ENCODE measurements at regions not wholly inside any gene's neighbourhood (a gene's known extent, or its start where the extent isn't known, plus 50 kb on each side); places are given as distances from the start of the nearest gene placed in this dataset.

GRCh38 chr1:198910816-198911215 is 272.0 kb downstream of the PTPRC start:
- no peaks in the 10 kb centered on the region for H3K9me3 ChIP-seq (ENCODE audit: control insufficient read depth in 2 of 2, insufficient read depth in 1 of 2, low read depth in 1 of 2, low read length in 1 of 2)
- no peak overlapping the region for H3K27ac ChIP-seq (ENCODE audit: low read depth in 1 of 3, low read length in 2 of 3)
- WGBS, 3 donors = 59 to 82% (median 70%) methylated on average over 2 of the region's 2 CpGs
- no peak for DNase-seq
- peaks cover 0 to 2% (median 0%) of the 10 kb centered on the region in 3 donors for H3K27me3 ChIP-seq (ENCODE audit: control insufficient read depth in 3 of 3, insufficient read depth in 3 of 3, low read length in 3 of 3)
- no peak overlapping the region for H3K4me3 ChIP-seq (ENCODE audit: low read depth in 1 of 3, low read length in 3 of 3)
- FAIRE-seq = no peak
- H3K36me3 ChIP-seq (ENCODE audit: control insufficient read depth in 3 of 3, insufficient read depth in 2 of 3, low read depth in 1 of 3, low read length in 3 of 3) = no peaks in the 10 kb centered on the region
- H3K4me1 ChIP-seq (ENCODE audit: control insufficient read depth in 3 of 3, insufficient read depth in 2 of 3, low read depth in 1 of 3, low read length in 2 of 3) = no peaks in the 10 kb centered on the region

DNA sequence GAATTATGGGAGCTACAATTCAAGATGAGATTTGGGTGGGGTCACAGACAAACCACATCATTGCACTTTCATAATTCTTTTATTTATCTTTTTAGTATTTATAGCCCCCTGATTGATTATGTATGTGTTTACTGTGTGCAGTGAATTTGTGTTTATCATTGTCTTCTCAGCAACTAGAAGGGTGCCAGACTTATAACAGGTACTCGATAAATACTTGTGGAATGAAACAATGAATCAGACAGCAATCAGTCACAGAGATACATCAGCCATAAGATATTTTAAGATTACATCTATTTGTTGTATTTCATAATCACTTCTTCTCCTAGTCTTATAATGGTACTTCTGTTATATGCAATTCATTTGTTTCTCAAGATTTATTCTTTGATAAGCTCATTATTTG is 273.2 kb downstream of the PTPRC start:
- H3K27ac ChIP-seq (ENCODE audit: low read depth in 1 of 3, low read length in 2 of 3) = no peak overlapping the region
- no peaks in the 10 kb centered on the region for H3K4me1 ChIP-seq (ENCODE audit: control insufficient read depth in 3 of 3, insufficient read depth in 2 of 3, low read depth in 1 of 3, low read length in 2 of 3)
- H3K27me3 ChIP-seq (ENCODE audit: control insufficient read depth in 3 of 3, insufficient read depth in 3 of 3, low read length in 3 of 3) = peaks cover 0 to 2% (median 0%) of the 10 kb centered on the region in 3 donors
- DNase-seq (no peak), FAIRE-seq (no peak)
- H3K4me3 ChIP-seq (ENCODE audit: low read depth in 1 of 3, low read length in 3 of 3) = no peak overlapping the region
- 80 to 96% (median 95%) methylated on average over 1 of the region's 1 CpG for WGBS, 3 donors
- no peaks in the 10 kb centered on the region for H3K36me3 ChIP-seq (ENCODE audit: control insufficient read depth in 3 of 3, insufficient read depth in 2 of 3, low read depth in 1 of 3, low read length in 3 of 3)
- no peaks in the 10 kb centered on the region for H3K9me3 ChIP-seq (ENCODE audit: control insufficient read depth in 2 of 2, insufficient read depth in 1 of 2, low read depth in 1 of 2, low read length in 1 of 2)

DNA sequence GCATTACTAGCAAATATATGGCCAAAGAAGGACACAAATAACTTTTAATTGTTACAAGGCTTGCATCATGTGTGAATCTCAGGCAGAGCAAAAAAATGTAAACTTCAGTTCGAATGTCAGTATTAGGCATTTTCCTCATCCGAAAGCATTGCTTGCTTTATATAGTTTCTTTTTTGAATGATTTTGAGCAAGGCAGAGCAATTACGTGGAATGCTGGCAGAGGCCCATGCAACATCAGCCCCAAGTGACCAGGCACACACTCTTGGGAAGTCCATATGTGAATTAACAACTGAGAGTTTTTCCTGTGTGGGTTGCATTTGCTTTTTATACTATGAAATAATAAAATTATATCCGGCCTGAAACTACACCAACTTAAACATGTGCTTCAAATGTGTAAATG is 274.8 kb downstream of the PTPRC start:
- H3K27ac ChIP-seq (ENCODE audit: low read depth in 1 of 3, low read length in 2 of 3) = no peak overlapping the region
- H3K4me1 ChIP-seq (ENCODE audit: control insufficient read depth in 3 of 3, insufficient read depth in 2 of 3, low read depth in 1 of 3, low read length in 2 of 3) = no peaks in the 10 kb centered on the region
- no peak overlapping the region for H3K4me3 ChIP-seq (ENCODE audit: low read depth in 1 of 3, low read length in 3 of 3)
- no peak for FAIRE-seq
- 60 to 84% (median 81%) methylated on average over 4 of the region's 4 CpGs for WGBS, 3 donors
- no peaks in the 10 kb centered on the region for H3K36me3 ChIP-seq (ENCODE audit: control insufficient read depth in 3 of 3, insufficient read depth in 2 of 3, low read depth in 1 of 3, low read length in 3 of 3)
- DNase-seq = no peak
- no peaks in the 10 kb centered on the region for H3K9me3 ChIP-seq (ENCODE audit: control insufficient read depth in 2 of 2, insufficient read depth in 1 of 2, low read depth in 1 of 2, low read length in 1 of 2)
- H3K27me3 ChIP-seq (ENCODE audit: control insufficient read depth in 3 of 3, insufficient read depth in 3 of 3, low read length in 3 of 3) = peaks cover 0 to 2% (median 0%) of the 10 kb centered on the region in 3 donors

GRCh38 chr1:198915327-198916231 is 276.7 kb downstream of the PTPRC start:
- H3K4me3 ChIP-seq (ENCODE audit: low read depth in 1 of 3, low read length in 3 of 3) = peak overlapping the region in 1 of 3 donors; percentile 23
- H3K9me3 ChIP-seq (ENCODE audit: control insufficient read depth in 2 of 2, insufficient read depth in 1 of 2, low read depth in 1 of 2, low read length in 1 of 2) = no peaks in the 10 kb centered on the region
- peaks cover 0 to 2% (median 0%) of the 10 kb centered on the region in 3 donors for H3K27me3 ChIP-seq (ENCODE audit: control insufficient read depth in 3 of 3, insufficient read depth in 3 of 3, low read length in 3 of 3)
- no peak overlapping the region for H3K27ac ChIP-seq (ENCODE audit: low read depth in 1 of 3, low read length in 2 of 3)
- no peak for DNase-seq
- no peak for FAIRE-seq
- H3K36me3 ChIP-seq (ENCODE audit: control insufficient read depth in 3 of 3, insufficient read depth in 2 of 3, low read depth in 1 of 3, low read length in 3 of 3) = no peaks in the 10 kb centered on the region
- H3K4me1 ChIP-seq (ENCODE audit: control insufficient read depth in 3 of 3, insufficient read depth in 2 of 3, low read depth in 1 of 3, low read length in 2 of 3) = no peaks in the 10 kb centered on the region
- 70 to 91% (median 77%) methylated on average over 3 of the region's 3 CpGs for WGBS, 3 donors

DNA sequence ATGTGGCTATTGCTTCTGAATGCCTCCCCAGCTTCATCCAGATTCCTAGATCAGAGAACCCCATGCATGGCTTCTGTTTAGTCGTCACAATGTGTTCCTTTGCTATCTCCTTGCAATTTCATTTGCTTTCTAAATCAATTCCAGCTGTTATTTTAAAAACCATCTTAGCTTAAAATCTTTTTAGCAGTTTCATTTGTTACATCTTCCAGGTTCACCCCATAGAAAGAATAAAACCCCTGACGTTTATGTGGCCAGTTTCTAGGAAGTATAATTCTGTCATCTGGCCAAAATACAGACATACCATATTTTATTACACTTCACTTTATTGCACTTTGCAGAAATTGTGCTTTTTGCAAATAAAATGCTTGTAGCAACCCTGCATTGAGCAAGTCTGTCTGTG is 278.4 kb downstream of the PTPRC start:
- Histone ChIP-seq H3K27ac (ENCODE audit: low read depth in 1 of 3, low read length in 2 of 3) (no peak overlapping the region), H3K27me3 (ENCODE audit: control insufficient read depth in 3 of 3, insufficient read depth in 3 of 3, low read length in 3 of 3) (no peaks in the 10 kb centered on the region), H3K4me1 (ENCODE audit: control insufficient read depth in 3 of 3, insufficient read depth in 2 of 3, low read depth in 1 of 3, low read length in 2 of 3) (no peaks in the 10 kb centered on the region), H3K4me3 (ENCODE audit: low read depth in 1 of 3, low read length in 3 of 3) (no peak overlapping the region), H3K36me3 (ENCODE audit: control insufficient read depth in 3 of 3, insufficient read depth in 2 of 3, low read depth in 1 of 3, low read length in 3 of 3) (no peaks in the 10 kb centered on the region), H3K9me3 (ENCODE audit: control insufficient read depth in 2 of 2, insufficient read depth in 1 of 2, low read depth in 1 of 2, low read length in 1 of 2) (no peaks in the 10 kb centered on the region)
- FAIRE-seq (no peak), DNase-seq (no peak)
- 33 to 55% (median 44%) methylated on average over 2 of the region's 2 CpGs for WGBS, 3 donors

DNA sequence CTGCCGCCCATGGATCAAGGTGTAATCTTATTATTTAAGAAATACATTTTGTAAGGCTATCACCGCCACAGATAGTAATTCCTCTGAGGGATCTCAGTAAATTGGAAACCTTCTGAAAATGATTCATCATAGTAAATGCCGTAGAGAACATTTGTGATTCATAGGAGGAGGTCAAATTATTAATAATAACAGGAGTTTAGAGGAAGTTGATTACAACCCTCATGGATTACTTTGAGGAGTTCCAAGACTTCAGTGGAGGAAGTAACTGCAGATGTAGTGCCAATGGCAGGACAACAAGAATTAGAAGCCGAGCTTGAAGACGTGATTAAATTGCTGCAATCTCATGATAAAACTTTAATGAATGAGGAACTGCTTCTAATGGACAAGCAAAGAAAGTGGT is 280.1 kb downstream of the PTPRC start:
- FAIRE-seq = no peak
- H3K27me3 ChIP-seq (ENCODE audit: control insufficient read depth in 3 of 3, insufficient read depth in 3 of 3, low read length in 3 of 3) = no peaks in the 10 kb centered on the region
- no peaks in the 10 kb centered on the region for H3K9me3 ChIP-seq (ENCODE audit: control insufficient read depth in 2 of 2, insufficient read depth in 1 of 2, low read depth in 1 of 2, low read length in 1 of 2)
- no peak overlapping the region for H3K27ac ChIP-seq (ENCODE audit: low read depth in 1 of 3, low read length in 2 of 3)
- no peak overlapping the region for H3K4me3 ChIP-seq (ENCODE audit: low read depth in 1 of 3, low read length in 3 of 3)
- H3K36me3 ChIP-seq (ENCODE audit: control insufficient read depth in 3 of 3, insufficient read depth in 2 of 3, low read depth in 1 of 3, low read length in 3 of 3) = no peaks in the 10 kb centered on the region
- H3K4me1 ChIP-seq (ENCODE audit: control insufficient read depth in 3 of 3, insufficient read depth in 2 of 3, low read depth in 1 of 3, low read length in 2 of 3) = no peaks in the 10 kb centered on the region
- DNase-seq = no peak
- WGBS, 3 donors = 59 to 64% (median 61%) methylated on average over 5 of the region's 5 CpGs

DNA sequence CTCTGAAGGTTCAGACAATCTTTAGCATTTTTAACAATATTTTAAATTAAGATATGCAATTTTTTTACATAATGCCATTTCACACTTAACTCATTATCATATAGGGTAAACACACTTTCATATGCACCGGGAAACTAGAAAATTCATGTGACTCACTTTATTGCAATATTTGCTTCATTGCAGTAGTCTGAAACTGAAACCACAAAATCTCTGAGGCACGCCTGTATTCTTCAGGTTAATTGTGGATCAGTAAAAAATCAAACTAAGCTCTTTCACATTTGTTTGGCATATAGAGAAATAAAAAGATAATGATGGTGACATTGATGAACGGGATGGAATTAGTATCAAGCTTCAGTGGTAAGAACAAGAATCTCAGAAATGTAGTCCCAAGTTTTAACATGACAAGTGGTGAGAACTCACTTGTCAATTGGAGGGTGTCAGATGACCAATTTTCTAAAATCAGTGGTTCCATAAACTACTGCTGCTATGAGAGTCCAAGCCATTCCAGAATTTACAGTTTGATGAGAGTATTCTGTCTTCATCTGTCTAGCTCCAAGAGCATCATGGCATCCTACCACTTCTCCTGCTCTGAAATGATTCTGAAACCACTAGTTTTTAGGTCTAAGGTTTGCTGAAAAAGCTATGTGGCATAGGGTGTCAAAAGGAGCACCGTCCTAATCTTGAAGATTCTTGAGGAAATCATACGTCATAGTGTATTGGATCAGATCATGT is 281.0 kb downstream of the PTPRC start:
- Histone ChIP-seq H3K27me3 (ENCODE audit: control insufficient read depth in 3 of 3, insufficient read depth in 3 of 3, low read length in 3 of 3) (no peaks in the 10 kb centered on the region), H3K4me3 (ENCODE audit: low read depth in 1 of 3, low read length in 3 of 3) (no peak overlapping the region), H3K9me3 (ENCODE audit: control insufficient read depth in 2 of 2, insufficient read depth in 1 of 2, low read depth in 1 of 2, low read length in 1 of 2) (no peaks in the 10 kb centered on the region), H3K36me3 (ENCODE audit: control insufficient read depth in 3 of 3, insufficient read depth in 2 of 3, low read depth in 1 of 3, low read length in 3 of 3) (no peaks in the 10 kb centered on the region), H3K27ac (ENCODE audit: low read depth in 1 of 3, low read length in 2 of 3) (no peak overlapping the region), H3K4me1 (ENCODE audit: control insufficient read depth in 3 of 3, insufficient read depth in 2 of 3, low read depth in 1 of 3, low read length in 2 of 3) (no peaks in the 10 kb centered on the region)
- no peak for FAIRE-seq
- DNase-seq = no peak
- WGBS, 3 donors = 33 to 48% (median 39%) methylated on average over 5 of the region's 5 CpGs

GRCh38 chr1:198922638-198923430 is 284.0 kb downstream of the PTPRC start:
- H3K4me1 ChIP-seq (ENCODE audit: control insufficient read depth in 3 of 3, insufficient read depth in 2 of 3, low read depth in 1 of 3, low read length in 2 of 3) = no peaks in the 10 kb centered on the region
- H3K27me3 ChIP-seq (ENCODE audit: control insufficient read depth in 3 of 3, insufficient read depth in 3 of 3, low read length in 3 of 3) = no peaks in the 10 kb centered on the region
- H3K36me3 ChIP-seq (ENCODE audit: control insufficient read depth in 3 of 3, insufficient read depth in 2 of 3, low read depth in 1 of 3, low read length in 3 of 3) = no peaks in the 10 kb centered on the region
- WGBS, 3 donors = 61 to 75% (median 69%) methylated on average over 5 of the region's 5 CpGs
- no peak overlapping the region for H3K27ac ChIP-seq (ENCODE audit: low read depth in 1 of 3, low read length in 2 of 3)
- no peak for DNase-seq
- H3K9me3 ChIP-seq (ENCODE audit: control insufficient read depth in 2 of 2, insufficient read depth in 1 of 2, low read depth in 1 of 2, low read length in 1 of 2) = no peaks in the 10 kb centered on the region
- H3K4me3 ChIP-seq (ENCODE audit: low read depth in 1 of 3, low read length in 3 of 3) = no peak overlapping the region
- FAIRE-seq = no peak
